GM12878 (cell line): ENCODE measurements at regions not wholly inside any gene's neighbourhood (a gene's known extent, or its start where the extent isn't known, plus 50 kb on each side); places are given as distances from the start of the nearest gene placed in this dataset.

Experiments used
- CHD4 ChIP-seq: fragments of 200-600 bp; sonication (generic); IDR thresholded peaks from 2 replicates; pipeline ENCODE4 v1.6.1; 2016; ENCODE audit warnings: mild to moderate bottlenecking
- CTCF ChIP-seq, 3 experiments: IDR thresholded peaks in 2 of 3; conservative IDR thresholded peaks in 1 of 3; 2 replicates each; pipeline ENCODE4 v1.5.1; 2011; ENCODE audit warnings: low read depth in 3 of 3, low read length in 3 of 3, mild to moderate bottlenecking in 3 of 3, control low read depth in 2 of 3, moderate library complexity in 2 of 3, inconsistent platforms in 1 of 3, mixed read lengths in 1 of 3; ENCODE audit not compliant: control insufficient read depth in 2 of 3, insufficient read depth in 1 of 3; ENCODE audit errors: extremely low read depth in 1 of 3
- EED ChIP-seq: sonication (generic); IDR thresholded peaks from 2 replicates; pipeline ENCODE4 v1.6.1; 2016; ENCODE audit warnings: antibody characterized with exemption, low read depth
- EP300 ChIP-seq, 2 experiments: fragments of 150-350 bp in 1 of 2; IDR thresholded peaks; 2 replicates each; pipeline ENCODE4 v1.6.1; 2011 to 2012; ENCODE audit warnings: low read depth in 2 of 2, low read length in 2 of 2, borderline replicate concordance in 1 of 2, improper control_type of control experiment in 1 of 2, inconsistent platforms in 1 of 2; ENCODE audit not compliant: control insufficient read depth in 1 of 2
- EZH2 ChIP-seq: IDR thresholded peaks from 2 replicates; pipeline ENCODE4 v1.6.1; 2012; ENCODE audit warnings: low read depth, mild to moderate bottlenecking, control low read depth, inconsistent platforms, low read length, borderline replicate concordance; ENCODE audit not compliant: control insufficient read depth
- GABPA ChIP-seq: IDR thresholded peaks from 2 replicates; pipeline ENCODE4 v1.6.1; 2014; ENCODE audit warnings: antibody characterized with exemption, low read depth, mild to moderate bottlenecking, inconsistent platforms
- MXI1 ChIP-seq: fragments of 150-350 bp; IDR thresholded peaks from 2 replicates; pipeline ENCODE4 v1.6.1; 2011; ENCODE audit warnings: low read depth, mild to moderate bottlenecking, inconsistent platforms, low read length, improper control_type of control experiment
- NFIC ChIP-seq: IDR thresholded peaks from 2 replicates; pipeline ENCODE4 v1.6.1; 2012; ENCODE audit warnings: low read depth, mild to moderate bottlenecking, inconsistent platforms, low read length, moderate library complexity
- NKRF ChIP-seq: fragments of 450-650 bp; conservative IDR thresholded peaks from 2 replicates; pipeline ENCODE4 v1.6.1; 2017; ENCODE audit warnings: mild to moderate bottlenecking, moderate library complexity
- POLR2A ChIP-seq: IDR thresholded peaks from 2 replicates; pipeline ENCODE4 v1.6.1; 2011; ENCODE audit warnings: low read depth, mild to moderate bottlenecking, low read length
- POLR2AphosphoS2 ChIP-seq: IDR thresholded peaks from 2 replicates; pipeline ENCODE4 v1.6.1; 2011; ENCODE audit warnings: low read depth, mild to moderate bottlenecking, low read length, improper control_type of control experiment, moderate library complexity
- POU2F2 ChIP-seq: IDR thresholded peaks from 3 replicates; pipeline ENCODE4 v1.6.1; 2011; ENCODE audit warnings: low read depth, mild to moderate bottlenecking, low read length, borderline replicate concordance
- TAF1 ChIP-seq: IDR thresholded peaks from 2 replicates; pipeline ENCODE4 v1.6.1; 2011; ENCODE audit warnings: mild to moderate bottlenecking, low read depth, low read length, borderline replicate concordance
- ZNF384 ChIP-seq: IDR thresholded peaks from 2 replicates; pipeline ENCODE4 v1.6.1; 2012; ENCODE audit warnings: low read depth, mild to moderate bottlenecking, low read length, improper control_type of control experiment, borderline replicate concordance

- no peak for TF ChIP-seq CTCF (IDR thresholded peaks at IDR 0.05 in 2 of 3, conservative IDR thresholded peaks at IDR 0.05 in 1 of 3; ENCODE audit: control insufficient read depth in 2 of 3, extremely low read depth in 1 of 3, insufficient read depth in 1 of 3, low read depth in 3 of 3, low read length in 3 of 3)
- no peak for TF ChIP-seq POLR2AphosphoS2
- no peak for TF ChIP-seq POU2F2
- no peak for TF ChIP-seq NKRF
- no peak for TF ChIP-seq POLR2A
- no peak for TF ChIP-seq NFIC
- TF ChIP-seq EP300 (IDR thresholded peaks at IDR 0.05; ENCODE audit: borderline replicate concordance in 1 of 2, control insufficient read depth in 1 of 2, low read depth in 2 of 2, low read length in 2 of 2), result no peak
- TF ChIP-seq EZH2, result no peak
- no peak for TF ChIP-seq MXI1
- TF ChIP-seq GABPA, result no peak
- no peak for TF ChIP-seq EED
- TF ChIP-seq CHD4, result no peak
- TF ChIP-seq TAF1, result no peak
- TF ChIP-seq ZNF384, result no peak
Measured at GRCh38 chr2:65781756-65782155, 349.4 kb upstream of the SPRED2 start.
